SK-N-SH (cell line): ENCODE measurements at regions not wholly inside any gene's neighbourhood (a gene's known extent, or its start where the extent isn't known, plus 50 kb on each side); places are given as distances from the start of the nearest gene placed in this dataset.

ENCODE experiments used
- CTCF ChIA-PET: fragments of 300-600, 350-600 bp; formaldehyde crosslinking; extraction: SDS; loops from one replicate; lab custom pipeline; 2021; lab: Yijun Ruan, JAX
- POLR2A ChIA-PET: fragments of 350-600 bp; sonication (Branson Sonifier 250); formaldehyde crosslinking; extraction: SDS; loops from one replicate; lab custom pipeline; 2020; ENCODE audit warnings: antibody characterized with exemption, inconsistent platforms; lab: Yijun Ruan, JAX
- DNase-seq: peaks from one replicate; pipeline ENCODE4 v3.0.0; 2012
- H2AFZ ChIP-seq: fragments of 200-600 bp; sonication (generic); 2 replicates; pipeline ENCODE4 v1.8.1; 2016; ENCODE audit warnings: antibody characterized with exemption, mild to moderate bottlenecking, low read depth
- H3F3A ChIP-seq: fragments of 200-600 bp; sonication (generic); replicated peaks from 2 replicates; pipeline ENCODE3; 2016; ENCODE audit warnings: antibody characterized with exemption, mild to moderate bottlenecking; ENCODE audit not compliant: insufficient read depth
- H3K27ac ChIP-seq, 2 experiments: fragments of 200-500 bp in 1 of 2; fragments of 200-600 bp in 1 of 2; sonication (Bioruptor generic) in 1 of 2; sonication (generic), shearing (Covaris generic) in 1 of 2; 2 replicates each; pipeline versions ENCODE4 v1.5.1 to v1.6.1; 2014 to 2016; ENCODE audit warnings: low read depth in 2 of 2, inconsistent platforms in 1 of 2, low read length in 1 of 2, mild to moderate bottlenecking in 1 of 2, mixed read lengths in 1 of 2
- H3K27me3 ChIP-seq: fragments of 200-600 bp; sonication (generic), shearing (Covaris generic); 2 replicates; pipeline ENCODE4 v1.6.1; 2016; ENCODE audit warnings: mixed run types; ENCODE audit not compliant: insufficient read depth
- H3K36me3 ChIP-seq, 2 experiments: fragments of 200-500 bp in 1 of 2; fragments of 200-600 bp in 1 of 2; sonication (Bioruptor generic) in 1 of 2; sonication (generic) in 1 of 2; replicated peaks in 1 of 2; 2 replicates each; pipeline versions ENCODE3 to v1.5.1; 2014 to 2016; ENCODE audit warnings: low read length in 1 of 2, mild to moderate bottlenecking in 1 of 2; ENCODE audit not compliant: insufficient read depth in 2 of 2, control insufficient read depth in 1 of 2
- H3K4me1 ChIP-seq, 2 experiments: fragments of 200-500 bp in 1 of 2; fragments of 200-600 bp in 1 of 2; sonication (Bioruptor generic) in 1 of 2; sonication (generic), shearing (Covaris generic) in 1 of 2; 2 replicates each; pipeline versions ENCODE4 v1.5.1 to v1.6.1; 2014 to 2016; ENCODE audit warnings: low read depth in 1 of 2, low read length in 1 of 2, mixed run types in 1 of 2; ENCODE audit not compliant: insufficient read depth in 2 of 2, control insufficient read depth in 1 of 2
- H3K4me2 ChIP-seq: fragments of 200-600 bp; sonication (generic), shearing (Covaris generic); 2 replicates; pipeline ENCODE4 v1.6.1; 2017; ENCODE audit warnings: mixed run types
- H3K4me3 ChIP-seq, 2 experiments: fragments of 200-500 bp in 1 of 2; fragments of 200-600 bp in 1 of 2; sonication (Bioruptor generic) in 1 of 2; sonication (generic), shearing (Covaris generic) in 1 of 2; 2 replicates each; pipeline versions ENCODE4 v1.5.1 to v1.8.1; 2014 to 2016; ENCODE audit warnings: low read depth in 2 of 2, inconsistent platforms in 1 of 2, low read length in 1 of 2, mild to moderate bottlenecking in 1 of 2, mixed read lengths in 1 of 2, moderate library complexity in 1 of 2
- H3K79me2 ChIP-seq: fragments of 200-600 bp; sonication (generic); 2 replicates; pipeline ENCODE4 v1.8.1; 2017; ENCODE audit warnings: mild to moderate bottlenecking; ENCODE audit not compliant: insufficient read depth
- H3K9ac ChIP-seq: fragments of 200-600 bp; sonication (generic); 2 replicates; pipeline ENCODE4 v1.6.1; 2017; ENCODE audit warnings: mixed run types
- H3K9me2 ChIP-seq: fragments of 200-600 bp; sonication (generic); 2 replicates; pipeline ENCODE4 v1.6.1; 2017; ENCODE audit warnings: mixed run types
- H3K9me3 ChIP-seq: fragments of 200-600 bp; sonication (generic); 2 replicates; pipeline ENCODE4 v1.6.1; 2017; ENCODE audit warnings: mixed run types, mild to moderate bottlenecking, moderate library complexity
- H4K20me1 ChIP-seq: fragments of 200-600 bp; sonication (generic); 2 replicates; pipeline ENCODE4 v1.6.1; 2017; ENCODE audit warnings: mild to moderate bottlenecking, mixed run types; ENCODE audit not compliant: insufficient read depth
- EP300 ChIP-seq, 2 experiments: IDR thresholded peaks; 2 replicates each; pipeline versions ENCODE4 v1.4.0 to v1.6.1; 2012; ENCODE audit warnings: borderline replicate concordance in 1 of 2, low read depth in 1 of 2, low read length in 1 of 2
- FOSL2 ChIP-seq: IDR thresholded peaks from 2 replicates; pipeline ENCODE4 v1.4.0; 2012; ENCODE audit warnings: low read depth, mild to moderate bottlenecking, moderate library complexity, borderline replicate concordance
- FOXJ3 ChIP-seq: sonication (generic); formaldehyde crosslinking; IDR thresholded peaks from 2 replicates; pipeline ENCODE4 v1.5.1; 2020; ENCODE audit warnings: mild to moderate bottlenecking, missing genetic modification reagents
- FOXM1 ChIP-seq: IDR thresholded peaks from 2 replicates; pipeline ENCODE4 v1.4.0; 2012; ENCODE audit warnings: low read depth, mild to moderate bottlenecking
- GABPA ChIP-seq: IDR thresholded peaks from 2 replicates; pipeline ENCODE4 v1.4.0; 2012; ENCODE audit warnings: low read depth, mild to moderate bottlenecking
- GATA2 ChIP-seq: sonication (generic); formaldehyde crosslinking; IDR thresholded peaks from 2 replicates; pipeline ENCODE4 v1.5.0; 2020; ENCODE audit warnings: mild to moderate bottlenecking, missing genetic modification reagents
- JUND ChIP-seq: IDR thresholded peaks from 2 replicates; pipeline ENCODE4 v1.4.0; 2012
- MXI1 ChIP-seq: IDR thresholded peaks from 2 replicates; pipeline ENCODE4 v1.6.1; 2012; ENCODE audit warnings: mild to moderate bottlenecking, low read depth, low read length, improper control_type of control experiment
- NRF1 ChIP-seq: IDR thresholded peaks from 2 replicates; pipeline ENCODE4 v1.6.1; 2012; ENCODE audit warnings: low read depth, mild to moderate bottlenecking, low read length
- PBX3 ChIP-seq: IDR thresholded peaks from 2 replicates; pipeline ENCODE4; 2012
- POLR2AphosphoS5 ChIP-seq: IDR thresholded peaks from 2 replicates; pipeline ENCODE4 v1.6.1; 2012; ENCODE audit warnings: low read depth, low read length
- RAD21 ChIP-seq: IDR thresholded peaks from 2 replicates; pipeline ENCODE4 v1.6.1; 2012; ENCODE audit warnings: mild to moderate bottlenecking, low read length
- RCOR1 ChIP-seq: fragments of 150-350 bp; IDR thresholded peaks from 2 replicates; pipeline ENCODE4 v1.6.1; 2017; ENCODE audit warnings: antibody characterized with exemption, low read length
- RFX5 ChIP-seq: IDR thresholded peaks from 2 replicates; pipeline ENCODE4 v1.6.1; 2012; ENCODE audit warnings: mild to moderate bottlenecking, improper control_type of control experiment, low read length
- RXRA ChIP-seq: IDR thresholded peaks from 2 replicates; pipeline ENCODE4 v1.4.0; 2012; ENCODE audit warnings: low read depth, mild to moderate bottlenecking, borderline replicate concordance
- TAF1 ChIP-seq: IDR thresholded peaks from 2 replicates; pipeline ENCODE4 v1.6.1; 2012; ENCODE audit warnings: low read depth, mild to moderate bottlenecking, low read length, moderate library complexity, borderline replicate concordance
- USF1 ChIP-seq: IDR thresholded peaks from 2 replicates; pipeline ENCODE4 v1.4.0; 2012; ENCODE audit warnings: low read depth, borderline replicate concordance
- YY1 ChIP-seq: IDR thresholded peaks from 2 replicates; pipeline ENCODE4 v1.4.0; 2012; ENCODE audit warnings: low read depth, mild to moderate bottlenecking
- WGBS: methylation state at CpG from one replicate; pipeline ENCODE4 v1.1.6; 2017; ENCODE audit warnings: low lambda C conversion rate; 5-methylcytosine and 5-hydroxymethylcytosine counted together

- Histone ChIP-seq H3K9me2 (no peaks in the 10 kb centered on the region), H3K36me3 (no peaks in the 10 kb centered on the region), H3K9me3 (0 out of 2 replicates have a peak, but pooled peaks cover 4% of the 10 kb centered on the region), H2AFZ (no peak overlapping the region), H4K20me1 (no peaks in the 10 kb centered on the region), H3F3A (no peaks in the 10 kb centered on the region), H3K4me1 (no peaks in the 10 kb centered on the region; a peak in 2 of 4 replicates), H3K27ac (no peak overlapping the region), H3K79me2 (no peaks in the 10 kb centered on the region), H3K9ac (no peak overlapping the region), H3K4me2 (no peak overlapping the region), H3K4me3 (no peak overlapping the region), H3K27me3 (no peaks in the 10 kb centered on the region)
- 27% methylated on average over 4 of the region's 4 CpGs for WGBS
- DNase-seq = no peak
- CTCF ChIA-PET = no interaction called here
- POLR2A ChIA-PET = no interaction called here
- TF ChIP-seq FOXJ3 = no peak
- no peak for TF ChIP-seq NRF1
These were observed 465.0 kb upstream of the SOX11 start for GRCh38 chr2:5227062-5227699.

GRCh38 chr2:5229574-5229973, 462.6 kb upstream of the SOX11 start:
- H2AFZ ChIP-seq = no peak overlapping the region
- H4K20me1 ChIP-seq = no peaks in the 10 kb centered on the region
- H3K9ac ChIP-seq = no peak overlapping the region
- no peak overlapping the region for H3K4me3 ChIP-seq
- H3K4me2 ChIP-seq = no peak overlapping the region
- TF ChIP-seq YY1 (no peak), RXRA (no peak), POLR2AphosphoS5 (no peak), FOSL2 (no peak), GABPA (no peak), FOXM1 (no peak), RFX5 (no peak)
- H3K27me3 ChIP-seq = no peaks in the 10 kb centered on the region
- H3K79me2 ChIP-seq = no peaks in the 10 kb centered on the region
- H3F3A ChIP-seq = no peaks in the 10 kb centered on the region
- no peak for DNase-seq
- ChIA-PET CTCF (interaction anchor here (1.2 to 1.4 kb wide), 2 partner anchors 12 to 13 kb away, joined by 3 to 4 read pairs; no protein-coding TSS in a partner anchor), POLR2A (no interaction called here)
- H3K27ac ChIP-seq = no peak overlapping the region
- no peaks in the 10 kb centered on the region; a peak in 2 of 4 replicates for H3K4me1 ChIP-seq
- H3K9me3 ChIP-seq = 0 out of 2 replicates have a peak, but pooled peaks cover 10% of the 10 kb centered on the region
- 35% methylated on average over 2 of the region's 2 CpGs for WGBS
- H3K36me3 ChIP-seq = no peaks in the 10 kb centered on the region
- H3K9me2 ChIP-seq = no peaks in the 10 kb centered on the region

- Histone ChIP-seq H3K79me2 (no peaks in the 10 kb centered on the region), H3K4me3 (no peak overlapping the region), H3K36me3 (no peaks in the 10 kb centered on the region), H3K4me1 (no peaks in the 10 kb centered on the region; a peak in 2 of 4 replicates), H3F3A (no peaks in the 10 kb centered on the region), H4K20me1 (no peaks in the 10 kb centered on the region), H3K4me2 (no peak overlapping the region), H2AFZ (no peak overlapping the region), H3K27me3 (no peaks in the 10 kb centered on the region), H3K9me2 (no peaks in the 10 kb centered on the region), H3K9me3 (0 out of 2 replicates have a peak, but pooled peaks cover 10% of the 10 kb centered on the region), H3K9ac (no peak overlapping the region), H3K27ac (no peak overlapping the region)
- TF ChIP-seq EP300 (IDR thresholded peaks at IDR 0.05; ENCODE audit: borderline replicate concordance in 1 of 2, low read depth in 1 of 2, low read length in 1 of 2) (no peak), RCOR1 (no peak), PBX3 (no peak), USF1 (no peak), JUND (no peak), GATA2 (CRISPR knock-in tag) (no peak), TAF1 (no peak), NRF1 (no peak), FOXM1 (no peak), MXI1 (no peak), RAD21 (no peak)
- CTCF ChIA-PET = interaction anchor here (1.2 kb wide), 1 partner anchor 12 kb away, joined by 3 read pairs; no protein-coding TSS in a partner anchor
- 54% methylated on average over 8 of the region's 8 CpGs for WGBS
- POLR2A ChIA-PET = no interaction called here
- DNase-seq = no peak
These were observed 461.7 kb upstream of the SOX11 start for GRCh38 chr2:5230444-5230843.
